ENCODE measurements at regions not wholly inside any gene's neighbourhood (a gene's known extent, or its start where the extent isn't known, plus 50 kb on each side); places are given as distances from the start of the nearest gene placed in this dataset.

- intact Hi-C loops (cut with DNase I) = no loop called here
- no peak for DNase-seq (ENCODE audit: low spot score)
Measured at GRCh38 chr13:61086087-61086486, 329.6 kb downstream of the PCDH20 start.

GRCh38 chr13:61084988-61085387 is 330.7 kb downstream of the PCDH20 start:
- DNase-seq (ENCODE audit: low spot score) = no peak

GRCh38 chr13:61078976-61079770 is 336.5 kb downstream of the PCDH20 start:
- intact Hi-C loops (cut with DNase I) = no loop called here
- no peak for DNase-seq (ENCODE audit: low spot score)

More at GRCh38 chr13:61084988-61085387, 330.7 kb downstream of the PCDH20 start:
- intact Hi-C loops (cut with DNase I) = no loop called here

GRCh38 chr13:61052175-61052574 is 363.5 kb downstream of the PCDH20 start:
- intact Hi-C loops (cut with DNase I) = no loop called here
- DNase-seq (ENCODE audit: low spot score) = no peak

GRCh38 chr13:61045251-61045650 is 370.4 kb downstream of the PCDH20 start:
- DNase-seq (ENCODE audit: low spot score) = no peak
- intact Hi-C loops (cut with DNase I) = no loop called here

GRCh38 chr13:61040181-61040580 is 375.5 kb downstream of the PCDH20 start:
- DNase-seq (ENCODE audit: low spot score) = no peak
- intact Hi-C loops (cut with DNase I) = no loop called here

DNA sequence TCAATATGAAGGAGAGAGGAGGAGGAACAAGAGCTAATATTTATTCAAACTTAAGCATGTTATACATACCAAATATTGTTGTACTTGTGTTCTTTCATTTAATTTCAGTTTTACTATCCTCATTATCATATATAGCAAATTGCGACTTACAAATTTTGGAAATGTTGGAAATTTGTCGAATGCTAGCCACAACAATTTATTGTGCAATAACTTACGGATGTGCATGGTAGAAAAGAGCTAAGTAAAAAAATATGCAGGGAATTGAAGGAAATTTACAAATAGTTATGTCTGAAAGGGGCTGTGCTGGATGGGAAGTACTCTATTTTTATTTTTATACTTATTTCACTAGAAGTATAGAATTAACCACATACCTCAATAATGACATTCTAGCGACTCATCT is 376.3 kb downstream of the PCDH20 start:
- no peak for DNase-seq (ENCODE audit: low spot score)
- intact Hi-C loops (cut with DNase I) = no loop called here

DNA sequence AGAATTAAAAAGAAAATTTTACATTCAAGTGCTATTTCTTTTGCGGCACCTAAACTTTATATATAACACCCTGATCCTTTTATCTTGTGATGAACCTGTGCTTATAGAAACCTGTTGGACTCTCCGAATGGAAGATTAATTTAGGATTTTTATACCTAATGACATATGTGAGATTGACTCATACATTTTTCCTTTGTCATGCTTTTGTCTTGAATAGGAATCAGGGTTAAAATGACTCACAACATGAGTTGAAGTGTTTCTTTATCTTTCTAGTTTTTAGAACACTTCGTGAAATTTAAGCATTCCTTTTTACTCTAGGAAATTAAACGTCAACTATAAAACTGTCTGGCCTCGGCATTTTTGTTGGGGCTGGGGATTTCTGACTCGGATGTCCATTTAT is 378.9 kb downstream of the PCDH20 start:
- no peak for DNase-seq (ENCODE audit: low spot score)
- intact Hi-C loops (cut with DNase I) = no loop called here

- intact Hi-C loops (cut with DNase I) = no loop called here
Measured at GRCh38 chr13:61030445-61030844, 385.2 kb downstream of the PCDH20 start.

DNA sequence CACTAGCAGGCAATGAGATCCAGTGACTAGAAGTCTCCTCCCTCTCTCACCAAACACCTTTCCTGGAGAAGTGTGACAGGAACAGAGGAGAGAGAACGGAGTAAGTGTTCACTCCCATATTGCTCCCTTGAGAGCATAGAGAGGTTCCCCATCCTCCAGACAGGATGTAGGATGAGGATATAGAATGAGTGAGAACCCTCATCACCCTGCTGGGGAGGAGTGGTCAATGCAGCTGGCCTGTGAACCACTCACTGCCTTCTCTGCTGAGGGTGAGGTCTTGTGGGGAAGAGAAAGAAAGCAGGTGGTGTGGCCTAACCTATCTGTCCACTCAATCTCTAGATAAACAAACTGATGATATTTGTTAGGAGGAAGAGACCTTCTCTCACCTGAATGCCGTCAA is 386.6 kb downstream of the PCDH20 start:
- DNase-seq (ENCODE audit: low spot score) = no peak
- intact Hi-C loops (cut with DNase I) = no loop called here

More at GRCh38 chr13:61030445-61030844, 385.2 kb downstream of the PCDH20 start:
- no peak for DNase-seq (ENCODE audit: low spot score)

GRCh38 chr13:61024046-61024445 is 391.6 kb downstream of the PCDH20 start:
- no peak for DNase-seq (ENCODE audit: low spot score)
- intact Hi-C loops (cut with DNase I) = no loop called here

- intact Hi-C loops (cut with DNase I) = no loop called here
- no peak for DNase-seq (ENCODE audit: low spot score)
Measured at GRCh38 chr13:61021838-61022237, 393.8 kb downstream of the PCDH20 start.

DNA sequence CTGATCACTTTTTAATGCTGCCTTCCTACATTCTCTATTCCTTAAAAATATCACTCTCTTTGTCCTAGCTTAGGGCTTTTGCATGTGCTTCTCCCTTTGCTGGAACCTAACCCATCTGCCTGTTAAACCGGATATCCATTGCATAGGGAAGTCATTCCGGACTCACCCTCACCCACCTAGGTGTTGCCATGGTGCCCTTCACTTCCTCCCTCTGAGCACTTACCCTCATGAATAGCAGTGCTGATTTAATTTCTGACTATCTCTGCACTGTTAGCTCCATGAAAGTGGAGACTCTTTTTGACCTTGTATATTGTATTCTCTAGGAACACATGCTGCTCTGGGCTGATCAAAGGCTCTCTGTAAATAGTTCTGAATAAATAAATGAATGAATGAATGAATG is 401.9 kb downstream of the PCDH20 start:
- intact Hi-C loops (cut with DNase I) = no loop called here
- no peak for DNase-seq (ENCODE audit: low spot score)

GRCh38 chr13:61010358-61010757 is 405.3 kb downstream of the PCDH20 start:
- intact Hi-C loops (cut with DNase I) = no loop called here
- no peak for DNase-seq (ENCODE audit: low spot score)

- intact Hi-C loops (cut with DNase I) = no loop called here
- DNase-seq (ENCODE audit: low spot score) = no peak
Measured at GRCh38 chr13:61002686-61003085, 413.0 kb downstream of the PCDH20 start.

DNA sequence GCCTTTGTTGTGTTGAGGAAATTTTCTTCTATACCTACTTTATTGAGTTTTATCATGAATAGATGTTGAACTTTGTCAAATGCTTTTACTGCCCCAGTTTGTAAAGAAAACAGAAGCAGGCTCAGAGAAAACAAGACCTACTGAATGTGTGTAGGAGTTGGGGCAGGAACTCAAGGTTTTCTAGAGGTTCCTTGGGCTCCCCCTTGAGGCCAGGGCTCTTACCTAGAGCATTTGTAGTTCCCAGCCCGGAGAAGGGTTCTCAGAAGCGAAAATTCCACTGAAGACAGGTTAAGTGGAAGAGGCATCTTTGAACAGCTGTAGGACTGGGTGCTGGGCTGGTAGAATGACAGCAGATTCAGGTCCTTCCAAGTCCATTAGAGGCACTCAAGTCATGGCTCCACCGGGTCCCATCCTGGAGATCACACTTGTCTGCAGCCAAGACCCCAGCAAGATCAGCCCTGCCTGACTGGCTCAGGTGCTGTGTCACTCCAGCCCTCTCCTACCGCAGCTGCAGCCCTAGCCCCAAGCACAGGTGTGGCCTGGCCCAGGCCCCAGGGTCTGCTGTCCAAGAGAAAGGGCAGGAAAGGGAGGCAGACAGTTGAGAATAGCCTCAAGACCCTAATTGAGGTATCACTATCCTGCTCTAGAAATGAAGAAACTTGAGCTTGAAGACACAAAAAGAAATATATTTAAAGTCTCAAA is 425.5 kb downstream of the PCDH20 start:
- intact Hi-C loops (cut with DNase I) = no loop called here
- no peak for DNase-seq (ENCODE audit: low spot score)

GRCh38 chr13:60986301-60986700 is 429.3 kb downstream of the PCDH20 start:
- DNase-seq (ENCODE audit: low spot score) = no peak
- intact Hi-C loops (cut with DNase I) = no loop called here

DNA sequence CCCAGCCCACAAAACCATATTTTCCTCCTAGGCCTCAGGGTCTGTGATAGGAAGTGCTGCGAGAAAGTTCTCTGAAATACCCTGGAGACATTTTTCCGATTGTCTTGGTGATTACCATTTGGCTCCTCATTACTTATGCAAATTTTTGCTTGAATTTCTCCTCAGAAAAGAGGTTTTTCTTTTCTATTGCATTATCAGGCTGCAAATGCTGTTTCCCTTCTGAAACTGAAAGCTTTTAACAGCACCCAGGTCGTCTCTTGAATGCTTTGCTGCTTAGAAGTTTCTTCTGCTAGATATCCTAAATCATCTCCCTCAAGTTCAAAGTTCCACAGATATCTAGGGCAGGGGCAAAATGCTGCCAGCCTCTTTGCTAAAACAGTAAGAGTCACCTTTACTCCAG is 434.2 kb downstream of the PCDH20 start:
- intact Hi-C loops (cut with DNase I) = no loop called here
- DNase-seq (ENCODE audit: low spot score) = no peak

DNA sequence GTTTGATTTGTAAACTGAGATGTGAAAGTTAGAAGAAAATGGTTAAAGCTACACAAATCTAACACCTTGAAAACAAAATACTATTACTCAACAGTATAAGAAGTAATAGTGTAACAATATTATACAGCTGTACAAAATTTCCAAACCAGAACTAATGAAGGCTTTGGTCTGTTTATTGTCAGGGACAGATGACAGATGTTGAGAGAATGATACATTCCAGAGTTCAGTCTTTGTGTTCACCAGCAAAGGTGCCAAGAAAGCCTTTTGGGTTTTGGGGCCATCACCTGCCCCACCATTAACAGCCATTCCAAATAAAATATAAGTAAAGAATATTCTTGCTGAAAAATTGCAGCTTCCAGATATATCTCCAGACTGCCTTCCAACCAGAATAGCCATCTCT is 439.3 kb downstream of the PCDH20 start:
- intact Hi-C loops (cut with DNase I) = no loop called here
- DNase-seq (ENCODE audit: low spot score) = no peak

DNA sequence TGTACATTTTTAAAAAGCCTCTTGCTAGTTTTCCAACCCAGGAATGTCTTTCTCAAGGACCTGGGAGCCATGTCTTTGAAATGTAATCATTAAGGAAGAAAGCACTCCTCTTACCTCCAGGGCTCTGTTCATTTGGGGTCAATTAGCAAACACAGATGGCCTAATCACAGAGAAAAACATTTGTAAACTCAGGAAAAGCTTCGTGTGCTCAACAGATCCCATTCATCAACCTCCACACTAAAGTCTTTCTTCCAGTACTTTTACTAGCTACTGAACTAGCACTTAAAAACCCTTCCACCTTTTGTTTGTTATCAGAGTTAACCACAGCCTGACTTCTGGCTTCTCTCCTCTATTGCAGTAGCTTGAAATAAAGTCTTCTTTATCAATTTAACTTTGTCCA is 441.4 kb downstream of the PCDH20 start:
- no peak for DNase-seq (ENCODE audit: low spot score)
- intact Hi-C loops (cut with DNase I) = no loop called here

- intact Hi-C loops (cut with DNase I) = no loop called here
Measured at GRCh38 chr13:60973529-60973928, 442.1 kb downstream of the PCDH20 start.

More at GRCh38 chr13:60973529-60973928, 442.1 kb downstream of the PCDH20 start:
- no peak for DNase-seq (ENCODE audit: low spot score)
